ENCODE measurements at regions not wholly inside any gene's neighbourhood (a gene's known extent, or its start where the extent isn't known, plus 50 kb on each side); places are given as distances from the start of the nearest gene placed in this dataset.

GRCh38 chr11:120013325-120014250 is 124.3 kb downstream of the TRIM29 start:
- no peak for DNase-seq (ENCODE audit: low read depth)

DNA sequence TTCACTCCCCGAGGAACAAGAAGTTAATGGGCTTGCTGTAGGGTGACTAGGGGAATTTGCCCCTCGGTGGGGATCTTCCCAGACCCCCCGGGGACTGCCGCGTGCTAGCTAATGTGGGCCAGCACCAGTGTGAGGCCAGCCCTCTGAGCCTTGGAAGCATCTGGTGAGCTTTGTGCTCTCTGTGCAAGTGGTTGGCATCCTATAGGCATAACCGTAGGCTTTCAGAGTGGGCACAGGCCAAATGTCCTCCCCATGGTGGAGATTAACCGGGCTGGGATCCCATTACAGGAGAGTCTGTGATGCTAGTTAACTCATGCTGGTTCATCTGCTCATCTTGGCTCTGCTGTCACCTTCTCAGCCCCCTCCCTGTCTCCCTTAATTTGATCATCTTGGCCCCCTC is 125.7 kb downstream of the TRIM29 start:
- DNase-seq (ENCODE audit: low read depth) = no peak

- no peak for DNase-seq (ENCODE audit: low read depth)
Measured at GRCh38 chr11:120011836-120012235, 126.1 kb downstream of the TRIM29 start.

DNA sequence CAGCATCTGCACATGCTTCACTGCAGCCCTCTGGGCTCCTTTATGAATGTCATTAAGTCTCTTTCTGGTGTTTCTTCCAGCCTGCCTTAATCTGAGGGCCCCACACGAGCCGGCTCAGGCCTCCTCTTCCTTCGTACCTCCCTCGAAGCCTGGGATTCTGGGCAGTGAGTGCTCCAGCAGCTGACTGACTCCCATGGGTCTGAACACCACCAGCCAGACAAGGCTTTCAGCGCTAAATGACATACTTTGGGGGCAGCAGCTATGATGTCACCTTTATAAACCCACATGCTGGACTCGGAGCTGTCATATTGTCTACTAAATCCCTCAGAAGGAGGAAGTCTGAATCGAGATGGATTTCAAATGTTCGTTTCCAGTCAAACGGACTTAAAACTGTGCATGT is 127.1 kb downstream of the TRIM29 start:
- DNase-seq (ENCODE audit: low read depth) = no peak

GRCh38 chr11:120009938-120010337 is 128.0 kb downstream of the TRIM29 start:
- DNase-seq (ENCODE audit: low read depth) = no peak

GRCh38 chr11:120007144-120007543 is 130.8 kb downstream of the TRIM29 start:
- no peak for DNase-seq (ENCODE audit: low read depth)

DNA sequence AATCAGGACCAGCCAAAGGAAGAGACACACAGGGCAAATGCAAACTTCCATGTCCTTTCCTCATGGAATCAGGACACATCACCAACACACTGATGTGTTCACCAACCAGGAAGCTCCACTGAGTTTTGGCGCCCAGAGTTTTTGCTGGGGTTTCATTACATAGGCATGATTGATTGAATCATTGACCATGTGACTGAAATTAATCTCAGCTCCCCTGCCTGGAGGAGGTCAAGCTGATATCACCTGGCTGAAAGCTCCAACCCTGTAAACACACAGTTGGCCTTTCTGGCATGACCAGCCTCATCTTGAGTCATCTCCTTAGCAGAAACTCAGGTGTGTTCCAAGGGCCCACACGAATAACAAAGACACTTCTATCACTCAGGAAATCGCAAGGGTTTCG is 133.2 kb downstream of the TRIM29 start:
- DNase-seq (ENCODE audit: low read depth) = no peak

DNA sequence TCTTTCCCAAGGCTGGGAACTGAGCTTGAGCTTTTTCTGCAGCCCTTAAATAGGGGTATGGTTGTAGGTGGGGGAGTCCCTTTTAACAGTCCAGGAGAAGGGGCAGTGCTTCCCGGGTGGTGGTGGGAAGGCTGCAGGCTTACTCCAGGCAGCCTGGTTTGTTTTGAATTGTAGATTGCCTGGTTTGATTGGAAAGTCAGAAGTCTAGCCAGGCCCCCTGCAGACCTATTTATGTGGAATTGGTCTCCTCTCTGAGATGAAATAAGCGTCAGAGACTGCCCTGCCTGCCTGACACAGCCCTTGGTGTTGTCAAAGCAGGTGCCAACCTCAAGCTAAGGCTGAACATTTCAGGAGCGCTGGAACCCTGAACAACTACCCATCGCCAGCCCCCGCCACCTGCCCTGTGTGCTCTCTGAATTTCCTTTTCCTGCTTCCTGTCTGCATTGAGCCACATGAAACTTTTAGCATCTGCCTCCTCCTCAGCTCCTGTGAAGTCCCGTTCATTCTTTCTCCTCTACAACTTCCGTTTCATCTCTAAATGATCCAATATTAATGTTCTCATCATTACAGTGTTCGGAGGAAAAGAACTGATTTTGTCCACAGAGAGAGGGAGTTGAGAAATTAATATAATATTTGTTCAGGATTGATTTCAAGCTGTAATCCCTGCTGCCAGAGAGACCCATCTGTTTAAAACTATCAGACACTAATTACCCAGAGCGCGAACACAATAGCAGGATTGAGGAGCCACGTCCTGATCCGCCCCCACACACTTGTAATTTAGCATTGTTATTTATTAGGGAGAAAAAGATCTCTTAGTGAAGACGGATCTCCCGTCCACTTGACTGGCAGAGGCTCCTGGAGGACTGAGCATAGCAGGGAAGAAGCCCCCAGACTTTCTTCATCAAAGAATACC is 136.5 kb downstream of the TRIM29 start:
- DNase-seq (ENCODE audit: low read depth) = no peak

DNA sequence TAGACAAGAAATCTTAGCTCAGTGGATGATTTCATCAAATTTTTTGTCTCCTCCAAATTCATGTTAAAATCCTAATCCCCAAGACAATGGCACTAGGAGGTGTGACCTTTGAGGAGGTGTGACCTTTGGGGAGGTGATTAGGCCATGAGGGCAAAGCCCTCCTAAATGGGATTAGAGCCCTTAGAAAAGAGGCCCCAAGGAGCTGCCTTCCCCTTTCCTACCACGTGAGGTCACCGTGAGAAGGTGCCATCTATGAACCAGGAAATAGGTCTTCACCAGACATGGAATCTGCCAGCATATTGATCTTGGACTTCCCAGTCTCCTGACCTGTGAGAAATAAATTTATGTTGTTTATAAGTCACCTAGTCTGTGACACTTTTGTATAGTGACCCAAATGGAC is 138.7 kb downstream of the TRIM29 start:
- no peak for DNase-seq (ENCODE audit: low read depth)

DNA sequence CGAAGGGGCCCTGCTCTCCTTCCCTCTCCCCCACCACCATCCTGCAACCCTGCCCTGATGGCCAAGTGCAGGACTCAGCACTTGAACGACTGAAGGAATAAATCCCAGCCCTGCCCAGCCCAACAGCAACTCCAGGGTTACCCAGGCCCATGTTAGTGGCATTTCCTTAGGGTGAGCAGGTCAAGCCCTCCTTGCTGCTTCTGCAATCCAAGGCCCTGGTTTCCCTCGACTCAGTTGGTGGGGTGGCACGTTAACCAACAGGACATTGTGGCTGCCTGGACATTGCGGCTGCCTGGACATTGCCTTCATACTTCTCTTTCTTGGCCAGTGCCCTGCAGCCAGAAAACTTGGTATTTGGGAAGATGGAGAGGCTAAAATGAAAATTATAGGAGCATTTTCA is 141.4 kb downstream of the TRIM29 start:
- no peak for DNase-seq (ENCODE audit: low read depth)

DNA sequence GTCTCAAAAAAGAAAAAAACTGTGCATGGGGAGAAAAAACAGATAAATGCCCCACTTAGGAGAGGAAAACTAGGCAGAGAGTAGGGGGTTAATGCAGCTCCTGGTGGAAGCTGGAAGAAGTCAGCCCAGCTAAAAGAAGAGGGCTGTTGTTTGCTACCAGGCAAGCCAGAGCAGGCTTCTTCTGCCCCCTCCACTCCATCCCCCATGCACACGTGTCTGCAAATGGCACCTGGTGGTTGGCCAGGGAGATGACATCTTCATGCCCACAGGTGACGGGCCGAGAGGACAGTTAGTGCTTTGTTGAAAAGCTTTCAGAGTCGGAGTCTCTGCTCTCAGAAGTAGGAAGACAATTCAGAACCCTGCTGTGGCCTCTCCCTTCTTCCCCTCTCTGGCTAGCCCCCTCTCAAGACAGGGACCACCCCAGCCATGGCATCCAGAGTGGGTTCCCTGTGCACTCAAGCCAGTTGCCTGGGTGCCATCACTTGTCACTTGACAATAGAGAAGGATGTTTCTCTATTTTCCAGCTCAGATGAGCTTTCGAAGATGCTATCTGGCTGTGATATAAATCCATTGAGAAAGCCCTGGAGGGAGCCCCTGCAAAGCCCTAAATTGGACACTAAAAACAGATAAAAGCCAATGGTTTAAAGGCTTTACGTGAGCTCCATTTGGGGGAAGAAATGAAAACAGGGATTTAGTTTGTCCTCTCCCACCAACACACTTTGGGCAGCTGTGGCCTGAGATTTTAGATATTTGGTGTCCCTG is 142.0 kb downstream of the TRIM29 start:
- DNase-seq (ENCODE audit: low read depth) = no peak

DNA sequence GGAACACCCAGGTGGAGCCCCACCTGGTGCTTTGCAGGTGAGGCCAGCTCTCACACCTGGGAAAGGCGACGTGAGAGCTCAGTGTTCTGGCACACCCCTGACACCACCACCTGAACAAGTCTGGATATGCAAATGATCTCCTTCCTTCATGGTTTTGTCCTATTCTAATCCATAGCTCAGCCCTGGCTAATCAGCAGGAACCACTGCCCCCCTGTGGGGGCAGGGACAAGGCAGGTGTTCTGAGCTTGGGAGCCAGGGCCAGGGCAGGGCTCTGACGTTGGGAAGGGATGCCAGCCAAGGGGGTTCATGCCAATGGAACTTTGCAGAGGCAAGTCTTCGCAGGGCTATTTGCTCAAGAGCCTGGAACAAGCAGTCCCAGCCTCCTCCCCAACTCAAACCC is 144.2 kb downstream of the TRIM29 start:
- DNase-seq (ENCODE audit: low read depth) = no peak

- no peak for DNase-seq (ENCODE audit: low read depth)
Measured at GRCh38 chr11:119992171-119993051, 145.5 kb downstream of the TRIM29 start.

DNA sequence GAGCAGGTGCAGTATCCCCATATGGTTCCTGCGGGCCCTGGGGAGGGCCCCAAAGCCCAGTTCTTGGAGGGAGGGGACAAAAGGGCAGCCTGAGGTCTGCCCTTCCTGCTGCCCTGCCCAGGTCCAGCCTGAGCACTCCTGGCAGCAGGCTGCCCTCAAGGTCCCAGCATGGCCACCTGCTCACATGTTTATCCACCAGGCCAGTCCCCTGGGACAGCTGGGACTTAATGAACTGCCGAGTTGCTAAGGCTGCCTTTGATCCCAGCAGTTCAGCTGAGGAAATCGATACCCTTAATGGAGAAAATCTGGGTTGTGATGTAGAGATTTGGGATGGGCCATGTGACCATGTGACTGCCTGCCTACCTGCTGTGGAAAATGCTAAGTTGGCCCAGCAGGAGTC is 146.2 kb downstream of the TRIM29 start:
- DNase-seq (ENCODE audit: low read depth) = no peak

DNA sequence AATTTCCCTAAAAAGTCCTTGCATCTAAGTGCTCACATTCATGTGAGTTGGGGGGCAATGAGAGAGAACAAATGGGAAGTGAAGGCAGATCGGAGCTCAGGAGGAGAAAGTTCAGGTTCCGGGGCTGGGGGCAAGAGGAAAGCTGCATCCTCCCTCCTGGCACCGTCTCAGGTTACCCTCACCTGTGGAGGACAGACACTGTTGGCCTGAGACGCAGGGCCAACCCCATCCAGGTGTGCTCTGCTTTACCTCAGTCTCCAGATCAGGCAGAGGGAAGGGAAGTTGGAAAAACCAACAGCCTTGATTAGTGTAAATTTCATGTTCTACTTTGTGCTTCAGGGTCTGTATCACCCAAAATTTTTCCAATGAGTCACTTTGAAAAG is 146.9 kb downstream of the TRIM29 start:
- DNase-seq (ENCODE audit: low read depth) = no peak

DNA sequence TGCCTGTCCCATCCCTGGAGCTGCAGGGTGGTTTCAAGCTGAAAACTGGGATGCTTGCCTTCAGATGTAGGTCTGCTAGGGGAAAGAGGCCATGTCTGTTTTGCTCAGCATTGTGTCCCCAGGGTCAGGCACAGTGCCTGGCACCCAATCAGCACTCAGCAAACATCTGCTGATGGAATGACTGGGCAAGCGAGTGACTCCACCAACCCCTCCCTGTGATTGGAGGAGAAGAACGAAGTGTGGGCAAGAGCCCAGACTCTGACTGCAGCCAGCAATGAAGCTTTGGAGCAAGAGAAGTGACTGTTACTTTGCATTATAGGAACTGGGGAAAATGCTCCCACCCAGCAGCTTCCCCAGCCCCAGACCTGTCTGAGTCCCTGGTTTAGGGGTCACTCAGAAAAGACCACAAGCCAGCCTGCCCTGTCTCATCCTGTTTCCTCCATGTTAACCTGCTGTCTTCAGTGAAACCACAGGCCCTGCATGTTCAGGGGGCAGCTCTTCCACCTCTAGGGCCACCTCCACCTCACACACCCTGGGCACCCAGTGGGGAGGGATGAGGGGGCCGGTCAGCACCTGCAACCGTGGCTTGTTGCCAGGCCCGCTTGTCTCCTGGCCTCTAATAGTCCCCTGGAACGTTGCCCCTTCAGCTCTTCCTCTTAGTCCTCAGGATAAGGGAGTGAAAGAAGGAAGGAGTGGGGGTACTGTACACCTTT is 147.4 kb downstream of the TRIM29 start:
- DNase-seq (ENCODE audit: low read depth) = no peak

DNA sequence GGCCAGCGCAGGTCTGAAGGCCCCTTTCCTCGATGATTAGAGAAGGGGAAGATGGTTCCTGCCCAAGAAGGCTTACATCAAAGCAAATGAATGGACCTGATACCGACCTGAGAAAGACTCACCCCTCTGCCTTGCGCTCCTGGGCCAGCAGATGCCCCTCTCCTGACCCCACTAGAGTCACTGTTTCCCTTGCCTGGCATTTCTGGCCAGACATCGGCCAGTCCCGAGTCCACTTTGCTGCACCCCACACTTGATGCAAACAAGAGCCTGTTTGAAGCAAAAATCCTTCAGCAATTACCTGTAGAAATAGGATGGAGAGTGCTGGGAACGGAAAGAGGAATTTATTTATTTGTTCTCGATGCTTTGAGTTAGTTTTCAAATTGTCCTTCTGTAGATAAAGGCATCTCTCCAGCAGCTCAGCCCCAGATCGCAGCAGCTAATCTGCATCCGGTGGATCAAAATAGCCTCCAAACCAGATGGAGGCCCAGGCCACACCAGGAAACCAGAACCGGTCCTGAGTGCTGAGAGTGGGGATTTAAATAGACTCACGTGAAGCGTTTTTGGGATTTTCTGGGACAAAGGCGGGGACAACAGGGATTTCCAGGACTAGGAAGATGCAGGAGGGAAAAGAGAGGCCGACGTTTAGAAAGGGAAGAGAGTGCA is 148.6 kb downstream of the TRIM29 start:
- no peak for DNase-seq (ENCODE audit: low read depth)

DNA sequence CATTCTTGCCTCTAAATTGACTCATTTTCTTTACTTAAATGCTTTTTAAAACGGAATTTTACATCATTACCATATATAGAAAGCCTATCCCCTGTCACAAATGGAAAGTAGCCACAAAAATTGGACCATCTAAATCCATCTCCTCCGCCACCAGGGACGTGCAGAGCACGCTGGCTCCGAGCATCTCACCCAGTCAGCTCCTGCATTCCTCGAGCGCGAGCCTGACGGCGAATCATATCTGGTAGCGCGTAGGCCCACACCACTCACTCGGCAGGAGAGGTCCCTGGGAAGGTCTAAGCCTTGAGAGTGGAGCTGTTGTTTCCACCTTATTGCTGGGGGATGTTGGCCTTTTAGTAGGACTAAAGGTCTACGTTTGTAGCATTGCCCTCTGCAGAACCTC is 152.4 kb downstream of the TRIM29 start:
- no peak for DNase-seq (ENCODE audit: low read depth)

- DNase-seq (ENCODE audit: low read depth) = no peak
Measured at GRCh38 chr11:119983816-119984215, 154.1 kb downstream of the TRIM29 start.

- no peak for DNase-seq (ENCODE audit: low read depth)
Measured at GRCh38 chr11:119983240-119983732, 154.6 kb downstream of the TRIM29 start.
